ENCODE measurements at regions not wholly inside any gene's neighbourhood (a gene's known extent, or its start where the extent isn't known, plus 50 kb on each side); places are given as distances from the start of the nearest gene placed in this dataset.

DNA sequence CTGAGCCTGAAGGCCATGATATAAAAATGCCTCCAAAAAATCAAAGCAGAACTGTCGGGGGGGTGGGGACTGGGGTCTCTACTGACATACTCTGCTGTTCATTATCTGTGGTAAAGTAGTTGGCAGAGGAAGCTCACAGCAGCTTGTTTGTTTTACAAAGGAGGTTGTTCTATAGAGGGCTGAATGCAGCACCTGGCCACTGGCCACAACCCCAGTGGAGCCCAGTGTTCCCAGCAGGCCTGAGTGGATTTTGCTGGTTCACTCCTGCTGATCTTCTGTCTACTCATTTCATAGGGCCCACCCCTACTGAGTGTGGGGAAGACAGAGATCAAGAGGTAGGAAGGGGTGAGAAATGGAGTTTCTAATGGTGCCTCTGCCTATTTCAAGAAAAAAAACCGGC is 125.5 kb downstream of the DIPK2A start:
- POLR2A ChIA-PET (ENCODE audit: low non-redundant PET): no interaction called here
- BruUV-seq (replicated peaks): no TSS peak
- no peak overlapping the region for H3K27ac ChIP-seq (ENCODE audit: low read depth, low read length, poor library complexity, severe bottlenecking)
- no peaks in the 10 kb centered on the region for H3K4me1 ChIP-seq (ENCODE audit: insufficient read depth, low read length, poor library complexity, severe bottlenecking)
- DNase-seq (ENCODE audit: low spot score): no peak
- H3K36me3 ChIP-seq (ENCODE audit: insufficient read depth, low read length, poor library complexity, severe bottlenecking): no peaks in the 10 kb centered on the region
- CTCF ChIA-PET: no interaction called here
- intact Hi-C loops (cut with micrococcal nuclease; ENCODE audit: unreplicated experiment): no loop called here
- TF ChIP-seq EZH2 (IDR thresholded peaks at IDR 0.05; ENCODE audit: borderline replicate concordance, low read depth, low read length, poor library complexity, severe bottlenecking): no peak
- TF ChIP-seq, protein P1, sequence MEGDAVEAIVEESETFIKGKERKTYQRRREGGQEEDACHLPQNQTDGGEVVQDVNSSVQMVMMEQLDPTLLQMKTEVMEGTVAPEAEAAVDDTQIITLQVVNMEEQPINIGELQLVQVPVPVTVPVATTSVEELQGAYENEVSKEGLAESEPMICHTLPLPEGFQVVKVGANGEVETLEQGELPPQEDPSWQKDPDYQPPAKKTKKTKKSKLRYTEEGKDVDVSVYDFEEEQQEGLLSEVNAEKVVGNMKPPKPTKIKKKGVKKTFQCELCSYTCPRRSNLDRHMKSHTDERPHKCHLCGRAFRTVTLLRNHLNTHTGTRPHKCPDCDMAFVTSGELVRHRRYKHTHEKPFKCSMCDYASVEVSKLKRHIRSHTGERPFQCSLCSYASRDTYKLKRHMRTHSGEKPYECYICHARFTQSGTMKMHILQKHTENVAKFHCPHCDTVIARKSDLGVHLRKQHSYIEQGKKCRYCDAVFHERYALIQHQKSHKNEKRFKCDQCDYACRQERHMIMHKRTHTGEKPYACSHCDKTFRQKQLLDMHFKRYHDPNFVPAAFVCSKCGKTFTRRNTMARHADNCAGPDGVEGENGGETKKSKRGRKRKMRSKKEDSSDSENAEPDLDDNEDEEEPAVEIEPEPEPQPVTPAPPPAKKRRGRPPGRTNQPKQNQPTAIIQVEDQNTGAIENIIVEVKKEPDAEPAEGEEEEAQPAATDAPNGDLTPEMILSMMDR (conservative IDR thresholded peaks at IDR 0.05; ENCODE audit: low read depth, low read length): no peak
- H3K9me3 ChIP-seq (ENCODE audit: low read depth, low read length, poor library complexity, severe bottlenecking): no peaks in the 10 kb centered on the region
- H3K4me3 ChIP-seq (ENCODE audit: low read depth, low read length, poor library complexity, severe bottlenecking): no peak overlapping the region
- no peaks in the 10 kb centered on the region for H3K27me3 ChIP-seq (replicated peaks; ENCODE audit: insufficient read depth, low read depth, low read length, poor library complexity)

DNA sequence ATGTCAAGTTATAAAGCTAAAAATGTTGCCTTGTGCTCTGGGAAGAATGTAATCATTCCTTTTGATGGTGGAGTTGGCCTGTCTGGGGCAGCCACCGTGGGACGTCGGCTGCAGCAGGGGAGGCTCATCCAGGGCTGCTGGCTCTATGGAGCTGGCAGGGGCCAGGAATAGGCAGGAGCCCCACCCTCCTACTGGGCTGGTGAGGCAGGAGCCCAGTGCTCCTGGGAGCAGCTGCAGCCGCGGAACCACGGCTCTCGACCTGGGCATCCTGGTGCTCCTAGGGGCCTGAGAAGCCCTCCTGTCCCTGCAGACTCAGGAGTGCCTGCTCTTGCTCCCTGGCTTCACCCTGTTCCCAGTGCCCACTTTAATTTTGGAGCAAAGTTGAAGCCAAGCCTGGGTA is 127.1 kb downstream of the DIPK2A start:
- H3K4me1 ChIP-seq (ENCODE audit: insufficient read depth, low read length, poor library complexity, severe bottlenecking): no peaks in the 10 kb centered on the region
- no peak for TF ChIP-seq EZH2 (IDR thresholded peaks at IDR 0.05; ENCODE audit: borderline replicate concordance, low read depth, low read length, poor library complexity, severe bottlenecking)
- TF ChIP-seq, protein P1 (conservative IDR thresholded peaks at IDR 0.05; ENCODE audit: low read depth, low read length): no peak
- POLR2A ChIA-PET (ENCODE audit: low non-redundant PET): no interaction called here
- intact Hi-C loops (cut with micrococcal nuclease; ENCODE audit: unreplicated experiment): no loop called here
- H3K36me3 ChIP-seq (ENCODE audit: insufficient read depth, low read length, poor library complexity, severe bottlenecking): no peaks in the 10 kb centered on the region
- DNase-seq (ENCODE audit: low spot score): no peak
- CTCF ChIA-PET: no interaction called here
- no TSS peak for BruUV-seq (replicated peaks)
- no peaks in the 10 kb centered on the region for H3K9me3 ChIP-seq (ENCODE audit: low read depth, low read length, poor library complexity, severe bottlenecking)
- no peak overlapping the region for H3K27ac ChIP-seq (ENCODE audit: low read depth, low read length, poor library complexity, severe bottlenecking)
- no peak overlapping the region for H3K4me3 ChIP-seq (ENCODE audit: low read depth, low read length, poor library complexity, severe bottlenecking)
- H3K27me3 ChIP-seq (replicated peaks; ENCODE audit: insufficient read depth, low read depth, low read length, poor library complexity): no peaks in the 10 kb centered on the region

DNA sequence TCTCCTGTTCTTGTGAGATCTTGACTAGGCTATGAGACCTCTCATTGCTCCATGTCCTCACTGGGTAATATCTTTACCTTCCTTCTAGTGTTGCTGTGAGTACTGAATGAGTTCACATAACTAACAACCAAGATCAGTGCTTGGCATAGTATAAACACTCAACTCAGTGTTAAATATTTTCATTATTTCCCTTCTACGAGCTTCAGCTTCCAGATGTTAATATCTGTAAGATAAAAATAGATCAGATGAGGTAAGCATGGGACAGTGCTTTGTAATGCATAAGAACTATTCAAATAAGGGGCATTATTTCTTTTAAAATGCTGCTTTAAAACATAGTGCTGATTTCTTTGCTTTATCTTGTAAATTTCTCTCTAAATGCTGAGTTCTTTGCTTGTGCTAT is 130.8 kb downstream of the DIPK2A start:
- Histone ChIP-seq H3K36me3 (ENCODE audit: insufficient read depth, low read length, poor library complexity, severe bottlenecking) (no peaks in the 10 kb centered on the region), H3K27ac (ENCODE audit: low read depth, low read length, poor library complexity, severe bottlenecking) (no peak overlapping the region), H3K9me3 (ENCODE audit: low read depth, low read length, poor library complexity, severe bottlenecking) (no peaks in the 10 kb centered on the region), H3K4me1 (ENCODE audit: insufficient read depth, low read length, poor library complexity, severe bottlenecking) (no peaks in the 10 kb centered on the region), H3K4me3 (ENCODE audit: low read depth, low read length, poor library complexity, severe bottlenecking) (no peak overlapping the region), H3K27me3 (replicated peaks; ENCODE audit: insufficient read depth, low read depth, low read length, poor library complexity) (no peaks in the 10 kb centered on the region)
- CTCF ChIA-PET: no interaction called here
- POLR2A ChIA-PET (ENCODE audit: low non-redundant PET): no interaction called here
- intact Hi-C loops (cut with micrococcal nuclease; ENCODE audit: unreplicated experiment): no loop called here
- no peak for TF ChIP-seq EZH2 (IDR thresholded peaks at IDR 0.05; ENCODE audit: borderline replicate concordance, low read depth, low read length, poor library complexity, severe bottlenecking)
- TF ChIP-seq, protein P1 (conservative IDR thresholded peaks at IDR 0.05; ENCODE audit: low read depth, low read length): no peak
- BruUV-seq (replicated peaks): no TSS peak
- no peak for DNase-seq (ENCODE audit: low spot score)

Measured in A673 (cell line).